ENCODE measurements at regions not wholly inside any gene's neighbourhood (a gene's known extent, or its start where the extent isn't known, plus 50 kb on each side); places are given as distances from the start of the nearest gene placed in this dataset.

GRCh38 chr14:61887628-61888027 is 125.4 kb downstream of the SNAPC1 start:
- DNase-seq (ENCODE audit: insufficient read length, low spot score) (no peak), FAIRE-seq (peak; percentile 80)
- TF ChIP-seq TAF1 (IDR thresholded peaks at IDR 0.05; ENCODE audit: low read depth, low read length), result no peak
- no peak for TF ChIP-seq POLR2AphosphoS5 (IDR thresholded peaks at IDR 0.05; ENCODE audit: low read depth, low read length)
- TF ChIP-seq POLR2A (IDR thresholded peaks at IDR 0.05; ENCODE audit: low read depth, low read length), result no peak
- no peak for TF ChIP-seq SPI1 (IDR thresholded peaks at IDR 0.05; ENCODE audit: low read depth, low read length)
- TF ChIP-seq PAX5 (IDR thresholded peaks at IDR 0.05; ENCODE audit: insufficient read depth, low read length, severe bottlenecking), result no peak
- TF ChIP-seq POU2F2 (IDR thresholded peaks at IDR 0.05; ENCODE audit: low read depth, low read length), result no peak

- DNase-seq (ENCODE audit: insufficient read length, low spot score), result peak; percentile 27
- peak; percentile 97 for FAIRE-seq
- no peak for TF ChIP-seq TAF1 (IDR thresholded peaks at IDR 0.05; ENCODE audit: low read depth, low read length)
- peak; percentile 63 for TF ChIP-seq SPI1 (IDR thresholded peaks at IDR 0.05; ENCODE audit: low read depth, low read length)
- no peak for TF ChIP-seq POLR2A (IDR thresholded peaks at IDR 0.05; ENCODE audit: low read depth, low read length)
These were observed 127.7 kb downstream of the SNAPC1 start for GRCh38 chr14:61889914-61890351.

DNA sequence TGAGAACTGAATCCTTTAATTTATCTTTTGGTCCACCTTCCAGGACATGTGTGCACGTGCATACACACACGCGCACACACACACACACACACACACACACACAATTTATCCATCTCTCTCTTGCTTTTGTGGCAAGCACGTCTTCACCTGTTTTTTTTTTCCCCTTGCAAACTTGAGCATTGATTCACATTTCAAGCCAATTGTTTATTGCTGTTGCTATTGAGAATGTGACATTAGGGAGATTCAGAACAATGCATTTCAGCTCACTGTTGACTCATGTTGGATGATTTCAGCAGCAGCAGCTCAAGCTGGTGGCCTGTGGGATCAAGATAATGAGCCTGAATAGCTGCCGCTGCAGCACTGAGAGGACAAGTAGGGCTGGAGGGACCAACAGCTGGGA is 128.9 kb downstream of the SNAPC1 start:
- no peak for DNase-seq (ENCODE audit: insufficient read length, low spot score)

GRCh38 chr14:61891810-61892209 is 129.6 kb downstream of the SNAPC1 start:
- no peak for FAIRE-seq
- TF ChIP-seq POU2F2 (IDR thresholded peaks at IDR 0.05; ENCODE audit: low read depth, low read length), result no peak
- DNase-seq (ENCODE audit: insufficient read length, low spot score), result no peak

More for the DNA sequence above, 128.9 kb downstream of the SNAPC1 start:
- no peak for TF ChIP-seq POU2F2 (IDR thresholded peaks at IDR 0.05; ENCODE audit: low read depth, low read length)
- TF ChIP-seq POLR2A (IDR thresholded peaks at IDR 0.05; ENCODE audit: low read depth, low read length), result no peak
- TF ChIP-seq PAX5 (IDR thresholded peaks at IDR 0.05; ENCODE audit: insufficient read depth, low read length, severe bottlenecking), result no peak
- no peak for TF ChIP-seq POLR2AphosphoS5 (IDR thresholded peaks at IDR 0.05; ENCODE audit: low read depth, low read length)
- TF ChIP-seq SPI1 (IDR thresholded peaks at IDR 0.05; ENCODE audit: low read depth, low read length), result no peak
- no peak for TF ChIP-seq TAF1 (IDR thresholded peaks at IDR 0.05; ENCODE audit: low read depth, low read length)
- FAIRE-seq, result peak; percentile 52

- no peak for DNase-seq (ENCODE audit: insufficient read length, low spot score)
These were observed 131.2 kb downstream of the SNAPC1 start for GRCh38 chr14:61893371-61893940.

DNA sequence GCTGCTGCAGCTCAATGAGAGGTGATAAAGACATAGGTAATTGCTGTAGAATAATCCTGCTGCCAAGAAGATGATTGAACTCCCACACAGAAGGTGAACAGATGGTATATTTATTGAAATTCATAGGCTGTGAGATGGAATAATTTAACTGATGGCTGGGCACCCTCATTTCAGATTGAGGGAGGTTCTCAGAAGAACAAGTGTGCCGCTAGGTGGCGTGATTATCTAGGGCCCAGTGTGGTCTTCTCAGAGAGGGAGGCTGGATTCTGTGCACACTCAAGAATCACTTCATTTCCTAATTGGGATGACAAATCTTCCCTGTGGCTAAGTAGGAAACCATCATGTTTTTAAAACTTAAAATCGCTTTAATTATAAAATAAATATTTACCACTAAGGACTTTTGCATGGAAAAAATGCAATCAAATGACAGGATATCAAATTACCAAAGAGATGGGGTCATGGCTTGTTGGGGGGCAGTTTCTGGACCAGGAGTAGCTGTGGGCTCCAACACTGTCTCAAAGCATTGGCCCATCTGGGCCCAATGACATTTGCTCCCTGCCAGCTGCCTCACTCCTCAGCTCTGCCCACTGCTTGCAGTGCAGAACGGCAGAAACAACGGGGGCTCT is 132.3 kb downstream of the SNAPC1 start:
- DNase-seq (ENCODE audit: insufficient read length, low spot score) (no peak), FAIRE-seq (peak; percentile 86)
- TF ChIP-seq TAF1 (IDR thresholded peaks at IDR 0.05; ENCODE audit: low read depth, low read length), result no peak
- TF ChIP-seq POLR2AphosphoS5 (IDR thresholded peaks at IDR 0.05; ENCODE audit: low read depth, low read length), result no peak
- no peak for TF ChIP-seq SPI1 (IDR thresholded peaks at IDR 0.05; ENCODE audit: low read depth, low read length)

More at GRCh38 chr14:61893371-61893940, 131.2 kb downstream of the SNAPC1 start:
- TF ChIP-seq POU2F2 (IDR thresholded peaks at IDR 0.05; ENCODE audit: low read depth, low read length), result no peak
- TF ChIP-seq POLR2AphosphoS5 (IDR thresholded peaks at IDR 0.05; ENCODE audit: low read depth, low read length), result no peak
- TF ChIP-seq PAX5 (IDR thresholded peaks at IDR 0.05; ENCODE audit: insufficient read depth, low read length, severe bottlenecking), result no peak
- no peak for TF ChIP-seq SPI1 (IDR thresholded peaks at IDR 0.05; ENCODE audit: low read depth, low read length)
- TF ChIP-seq TAF1 (IDR thresholded peaks at IDR 0.05; ENCODE audit: low read depth, low read length), result no peak
- TF ChIP-seq POLR2A (IDR thresholded peaks at IDR 0.05; ENCODE audit: low read depth, low read length), result no peak
- FAIRE-seq, result no peak

DNA sequence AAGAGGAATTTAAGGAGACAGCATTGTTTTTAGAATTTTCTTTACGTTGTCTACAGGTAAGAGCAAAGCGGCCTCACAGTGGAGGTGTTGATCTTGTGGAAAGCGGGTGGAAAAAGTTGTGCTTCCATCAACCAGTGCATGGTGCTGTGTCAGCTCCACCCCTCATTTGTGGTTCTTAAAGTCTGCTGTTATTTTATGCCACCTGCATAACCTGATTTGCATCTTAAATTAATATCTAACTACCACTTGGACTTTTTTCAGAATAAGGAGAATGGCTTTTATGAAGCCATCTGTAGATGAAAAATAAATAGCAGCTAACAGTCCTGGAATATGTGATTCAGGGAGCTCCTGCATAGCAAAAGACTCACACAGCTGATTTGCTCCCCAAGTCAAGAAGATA is 135.1 kb downstream of the SNAPC1 start:
- FAIRE-seq (peak; percentile 5), DNase-seq (ENCODE audit: insufficient read length, low spot score) (no peak)
- TF ChIP-seq PAX5 (IDR thresholded peaks at IDR 0.05; ENCODE audit: insufficient read depth, low read length, severe bottlenecking) (no peak), POLR2A (IDR thresholded peaks at IDR 0.05; ENCODE audit: low read depth, low read length) (no peak), POU2F2 (IDR thresholded peaks at IDR 0.05; ENCODE audit: low read depth, low read length) (no peak)

DNA sequence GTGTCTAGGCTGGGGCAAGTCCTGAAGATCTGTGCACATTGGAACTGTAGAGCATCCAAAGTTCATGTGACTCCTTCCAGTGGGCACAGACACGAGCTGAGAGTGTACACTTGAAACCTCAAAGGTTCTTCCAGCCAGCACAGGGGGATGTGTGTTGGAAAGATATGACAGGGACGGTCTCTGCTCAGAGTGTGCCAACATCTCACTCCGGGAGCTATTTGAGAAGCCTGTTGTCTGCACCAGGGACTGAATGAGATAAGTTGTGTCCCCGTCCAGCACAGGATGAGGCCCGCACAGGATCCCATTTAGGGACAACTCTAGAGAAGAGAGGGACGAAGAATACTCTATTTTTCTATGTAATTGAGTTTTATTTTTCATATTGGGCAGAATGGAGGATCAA is 136.3 kb downstream of the SNAPC1 start:
- TF ChIP-seq TAF1 (IDR thresholded peaks at IDR 0.05; ENCODE audit: low read depth, low read length) (no peak), POU2F2 (IDR thresholded peaks at IDR 0.05; ENCODE audit: low read depth, low read length) (no peak), SPI1 (IDR thresholded peaks at IDR 0.05; ENCODE audit: low read depth, low read length) (no peak), PAX5 (IDR thresholded peaks at IDR 0.05; ENCODE audit: insufficient read depth, low read length, severe bottlenecking) (no peak), POLR2A (IDR thresholded peaks at IDR 0.05; ENCODE audit: low read depth, low read length) (no peak), POLR2AphosphoS5 (IDR thresholded peaks at IDR 0.05; ENCODE audit: low read depth, low read length) (no peak)
- FAIRE-seq (no peak), DNase-seq (ENCODE audit: insufficient read length, low spot score) (no peak)

GRCh38 chr14:61899497-61899896 is 137.3 kb downstream of the SNAPC1 start:
- FAIRE-seq (no peak), DNase-seq (ENCODE audit: insufficient read length, low spot score) (no peak)
- no peak for TF ChIP-seq POLR2AphosphoS5 (IDR thresholded peaks at IDR 0.05; ENCODE audit: low read depth, low read length)

- no peak for FAIRE-seq
- DNase-seq (ENCODE audit: insufficient read length, low spot score), result no peak
- TF ChIP-seq POU2F2 (IDR thresholded peaks at IDR 0.05; ENCODE audit: low read depth, low read length) (no peak), SPI1 (IDR thresholded peaks at IDR 0.05; ENCODE audit: low read depth, low read length) (no peak), PAX5 (IDR thresholded peaks at IDR 0.05; ENCODE audit: insufficient read depth, low read length, severe bottlenecking) (no peak), POLR2A (IDR thresholded peaks at IDR 0.05; ENCODE audit: low read depth, low read length) (no peak), TAF1 (IDR thresholded peaks at IDR 0.05; ENCODE audit: low read depth, low read length) (no peak), POLR2AphosphoS5 (IDR thresholded peaks at IDR 0.05; ENCODE audit: low read depth, low read length) (no peak)
These were observed 142.7 kb downstream of the SNAPC1 start for GRCh38 chr14:61904946-61905345.

Data from GM12891 (cell line).